22Rv1 (cell line): ENCODE measurements at regions not wholly inside any gene's neighbourhood (a gene's known extent, or its start where the extent isn't known, plus 50 kb on each side); places are given as distances from the start of the nearest gene placed in this dataset.

Experiments used
- CTCF ChIP-seq: fragments of 450-650 bp; IDR thresholded peaks from 2 replicates; pipeline ENCODE4 v1.5.1; 2017; ENCODE audit warnings: mild to moderate bottlenecking
- ZFX ChIP-seq: fragments of 450-650 bp; IDR thresholded peaks from 2 replicates; pipeline ENCODE4 v1.6.1; 2017; ENCODE audit warnings: antibody characterized with exemption, borderline replicate concordance

- TF ChIP-seq CTCF (no peak), ZFX (no peak)
Observed at GRCh38 chr3:35417080-35417479, 222.2 kb upstream of the ARPP21 start.
